SU-DHL-6 (cell line): ENCODE measurements at regions not wholly inside any gene's neighbourhood (a gene's known extent, or its start where the extent isn't known, plus 50 kb on each side); places are given as distances from the start of the nearest gene placed in this dataset.
"Not testable (repeated sequence)": the region's sequence is repeated elsewhere in the genome, so short reads cannot be mapped to it uniquely, and the experiment has no call there.

ENCODE experiments used
- EZH2phosphoT487 ChIP-seq: fragments of 200-600 bp; sonication (generic), shearing (Covaris generic); conservative IDR thresholded peaks from 2 replicates; pipeline ENCODE4 v1.6.1; 2018; ENCODE audit warnings: mild to moderate bottlenecking, antibody characterized with exemption, low read length, moderate library complexity, mixed read lengths
- TF ChIP-seq, protein P1 (sequence below): fragments of 200-600 bp; sonication (generic); IDR thresholded peaks from one replicate; pipeline ENCODE4 v1.5.1; 2017; ENCODE audit warnings: antibody characterized with exemption, mild to moderate bottlenecking, low read length, moderate library complexity; ENCODE audit not compliant: insufficient read depth, poor library complexity, severe bottlenecking

DNA sequence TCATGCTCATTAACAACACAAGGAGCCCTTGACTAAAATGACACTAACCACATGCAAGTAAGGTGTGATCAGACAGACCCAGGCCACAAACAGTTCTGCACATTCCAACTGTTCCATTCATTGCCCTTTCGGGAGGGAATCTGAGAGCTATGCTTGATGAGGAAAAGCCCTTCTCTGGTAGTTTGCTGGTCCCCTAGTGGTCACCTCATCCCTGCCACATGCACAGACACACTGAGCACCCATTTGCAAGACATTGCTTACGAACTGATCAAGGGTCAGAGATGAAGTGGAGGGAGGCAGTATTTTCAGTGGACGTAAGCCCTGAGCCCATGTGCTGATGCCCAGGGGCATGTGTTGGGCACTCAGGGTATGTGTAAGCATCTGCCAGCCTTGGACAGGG lies 220.9 kb downstream of the VAPA start:
- TF ChIP-seq, protein P1, sequence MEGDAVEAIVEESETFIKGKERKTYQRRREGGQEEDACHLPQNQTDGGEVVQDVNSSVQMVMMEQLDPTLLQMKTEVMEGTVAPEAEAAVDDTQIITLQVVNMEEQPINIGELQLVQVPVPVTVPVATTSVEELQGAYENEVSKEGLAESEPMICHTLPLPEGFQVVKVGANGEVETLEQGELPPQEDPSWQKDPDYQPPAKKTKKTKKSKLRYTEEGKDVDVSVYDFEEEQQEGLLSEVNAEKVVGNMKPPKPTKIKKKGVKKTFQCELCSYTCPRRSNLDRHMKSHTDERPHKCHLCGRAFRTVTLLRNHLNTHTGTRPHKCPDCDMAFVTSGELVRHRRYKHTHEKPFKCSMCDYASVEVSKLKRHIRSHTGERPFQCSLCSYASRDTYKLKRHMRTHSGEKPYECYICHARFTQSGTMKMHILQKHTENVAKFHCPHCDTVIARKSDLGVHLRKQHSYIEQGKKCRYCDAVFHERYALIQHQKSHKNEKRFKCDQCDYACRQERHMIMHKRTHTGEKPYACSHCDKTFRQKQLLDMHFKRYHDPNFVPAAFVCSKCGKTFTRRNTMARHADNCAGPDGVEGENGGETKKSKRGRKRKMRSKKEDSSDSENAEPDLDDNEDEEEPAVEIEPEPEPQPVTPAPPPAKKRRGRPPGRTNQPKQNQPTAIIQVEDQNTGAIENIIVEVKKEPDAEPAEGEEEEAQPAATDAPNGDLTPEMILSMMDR, result not testable (repeated sequence)
- TF ChIP-seq EZH2phosphoT487, result not testable (repeated sequence)
